Natural killer cell (primary cell): ENCODE measurements at regions not wholly inside any gene's neighbourhood (a gene's known extent, or its start where the extent isn't known, plus 50 kb on each side); places are given as distances from the start of the nearest gene placed in this dataset.

Source experiments
- ATAC-seq, 3 donors: fragments of 150-1000 bp in 2 of 3; fragments of 200-7000 bp in 1 of 3; cut with Tn5 transposase; 1 replicate in 1 of 3; 2 replicates in 2 of 3; pipeline ENCODE4 v1.10.0; 2021; ENCODE audit warnings: mild to moderate bottlenecking in 2 of 3, moderate library complexity in 2 of 3
- DNase-seq, 2 donors: peaks; one replicate each; pipeline versions ENCODE4 v3.0.0 to v3.0.0-alpha.2; 2013 to 2021; ENCODE audit warnings: mixed read lengths in 1 of 2
- H3K27ac ChIP-seq: one replicate; pipeline ENCODE4 v1.5.1; 2013; ENCODE audit warnings: mild to moderate bottlenecking, low read length
- H3K27me3 ChIP-seq: one replicate; pipeline ENCODE4 v1.6.1; 2013; ENCODE audit warnings: low read length; ENCODE audit not compliant: control insufficient read depth, insufficient read depth
- H3K36me3 ChIP-seq: one replicate; pipeline ENCODE4 v1.6.1; 2013; ENCODE audit warnings: low read length; ENCODE audit not compliant: control insufficient read depth, insufficient read depth
- H3K4me1 ChIP-seq: one replicate; pipeline ENCODE4 v1.6.1; 2013; ENCODE audit warnings: low read length; ENCODE audit not compliant: control insufficient read depth, insufficient read depth
- H3K4me3 ChIP-seq: one replicate; pipeline ENCODE4 v1.5.1; 2013; ENCODE audit warnings: low read length
- H3K9me3 ChIP-seq: one replicate; pipeline ENCODE4 v1.6.1; 2013; ENCODE audit warnings: low read length; ENCODE audit not compliant: control insufficient read depth, insufficient read depth
- H3K27ac Mint-ChIP-seq, 2 donors: one replicate each; pipeline ENCODE4 v1.8.0; 2022; ENCODE audit warnings: mild to moderate bottlenecking in 2 of 2, mixed read lengths in 2 of 2, moderate library complexity in 1 of 2
- H3K27me3 Mint-ChIP-seq, 2 donors: one replicate each; pipeline ENCODE4 v1.8.0; 2022; ENCODE audit warnings: low read depth in 2 of 2, mixed read lengths in 2 of 2
- H3K36me3 Mint-ChIP-seq: one replicate; pipeline ENCODE4 v1.8.0; 2022; ENCODE audit warnings: mixed read lengths
- H3K4me1 Mint-ChIP-seq, 2 donors: one replicate each; pipeline ENCODE4 v1.8.0; 2022; ENCODE audit warnings: mixed read lengths in 2 of 2
- H3K4me3 Mint-ChIP-seq: one replicate; pipeline ENCODE4 v1.8.0; 2022; ENCODE audit warnings: mild to moderate bottlenecking, moderate library complexity, mixed read lengths
- H3K9me3 Mint-ChIP-seq, 2 donors: one replicate each; pipeline ENCODE4 v1.8.0; 2022; ENCODE audit warnings: mixed read lengths in 2 of 2
- CTCF ChIP-seq: fragments of 200-600 bp; IDR thresholded peaks from one replicate; pipeline ENCODE4 v1.8.0; 2022; ENCODE audit warnings: antibody characterized with exemption
- WGBS: methylation state at CpG from one replicate; pipeline ENCODE4 v1.1.7; 2013; ENCODE audit warnings: missing lambda C conversion rate; ENCODE audit not compliant: insufficient coverage; 5-methylcytosine and 5-hydroxymethylcytosine counted together
- intact Hi-C: fragments of 100-400 bp; cut with micrococcal nuclease; formaldehyde crosslinking; loops from one replicate; pipeline ENCODE4 v1.14.2; 2022

GRCh38 chr3:4030624-4031023 is 231.4 kb downstream of the LRRN1 start:
- DNase-seq, result no peak
- H3K4me1 ChIP-seq, result no peaks in the 10 kb centered on the region
- H3K27ac ChIP-seq, result no peak overlapping the region
- H3K4me3 ChIP-seq, result no peak overlapping the region
- no peaks in the 10 kb centered on the region for H3K9me3 ChIP-seq
- H3K9me3 Mint-ChIP-seq, result no peaks in the 10 kb centered on the region
- no peaks in the 10 kb centered on the region for H3K36me3 Mint-ChIP-seq
- TF ChIP-seq CTCF, result no peak
- H3K36me3 ChIP-seq, result no peaks in the 10 kb centered on the region
- H3K4me1 Mint-ChIP-seq, result no peaks in the 10 kb centered on the region
- no peak for ATAC-seq
- WGBS, result 100% methylated on average over 1 of the region's 1 CpG
- intact Hi-C loops, result no loop called here
- H3K27ac Mint-ChIP-seq, result no peak overlapping the region
- no peak overlapping the region for H3K4me3 Mint-ChIP-seq
- no peaks in the 10 kb centered on the region for H3K27me3 Mint-ChIP-seq
- no peaks in the 10 kb centered on the region for H3K27me3 ChIP-seq

GRCh38 chr3:4033296-4033695 is 234.1 kb downstream of the LRRN1 start:
- intact Hi-C loops, result no loop called here
- Mint-ChIP-seq H3K36me3 (no peaks in the 10 kb centered on the region), H3K4me1 (no peaks in the 10 kb centered on the region), H3K27ac (no peak overlapping the region), H3K9me3 (no peaks in the 10 kb centered on the region), H3K27me3 (no peaks in the 10 kb centered on the region), H3K4me3 (no peak overlapping the region)
- Histone ChIP-seq H3K4me1 (no peaks in the 10 kb centered on the region), H3K9me3 (no peaks in the 10 kb centered on the region), H3K27ac (no peak overlapping the region), H3K36me3 (no peaks in the 10 kb centered on the region), H3K4me3 (no peak overlapping the region), H3K27me3 (no peaks in the 10 kb centered on the region)
- DNase-seq, result no peak
- no peak for ATAC-seq
- 87% methylated on average over 2 of the region's 2 CpGs for WGBS
- no peak for TF ChIP-seq CTCF

- ATAC-seq (no peak), DNase-seq (no peak)
- Histone ChIP-seq H3K36me3 (no peaks in the 10 kb centered on the region), H3K9me3 (no peaks in the 10 kb centered on the region), H3K4me1 (no peaks in the 10 kb centered on the region), H3K27ac (no peak overlapping the region), H3K4me3 (no peak overlapping the region), H3K27me3 (no peaks in the 10 kb centered on the region)
- Mint-ChIP-seq H3K4me1 (no peaks in the 10 kb centered on the region), H3K9me3 (no peaks in the 10 kb centered on the region), H3K4me3 (no peak overlapping the region), H3K27ac (no peak overlapping the region), H3K36me3 (no peaks in the 10 kb centered on the region), H3K27me3 (no peaks in the 10 kb centered on the region)
- intact Hi-C loops, result no loop called here
- no peak for TF ChIP-seq CTCF
Observed at GRCh38 chr3:4036046-4036445, 236.8 kb downstream of the LRRN1 start.

- intact Hi-C loops, result no loop called here
- Mint-ChIP-seq H3K36me3 (no peaks in the 10 kb centered on the region), H3K9me3 (no peaks in the 10 kb centered on the region), H3K27me3 (no peaks in the 10 kb centered on the region), H3K4me3 (no peak overlapping the region), H3K27ac (no peak overlapping the region), H3K4me1 (no peaks in the 10 kb centered on the region)
- ATAC-seq (no peak), DNase-seq (no peak)
- Histone ChIP-seq H3K4me3 (no peak overlapping the region), H3K4me1 (no peaks in the 10 kb centered on the region), H3K27ac (no peak overlapping the region), H3K27me3 (no peaks in the 10 kb centered on the region), H3K36me3 (no peaks in the 10 kb centered on the region), H3K9me3 (no peaks in the 10 kb centered on the region)
- 85% methylated on average over 5 of the region's 5 CpGs for WGBS
- no peak for TF ChIP-seq CTCF
Observed at GRCh38 chr3:4038351-4038750, 239.1 kb downstream of the LRRN1 start.
